ENCODE measurements at regions not wholly inside any gene's neighbourhood (a gene's known extent, or its start where the extent isn't known, plus 50 kb on each side); places are given as distances from the start of the nearest gene placed in this dataset.
"Not testable (repeated sequence)": the region's sequence is repeated elsewhere in the genome, so short reads cannot be mapped to it uniquely, and the experiment has no call there.

- no peak overlapping the region for H3K27ac ChIP-seq
- no peak for TF ChIP-seq CTCF (conservative IDR thresholded peaks at IDR 0.05)
Observed at GRCh38 chr10:118930614-118931013, 98.9 kb upstream of the NANOS1 start.

- H3K27ac ChIP-seq = no peak overlapping the region
- TF ChIP-seq CTCF (conservative IDR thresholded peaks at IDR 0.05) = no peak
Observed at GRCh38 chr10:118931436-118931835, 98.1 kb upstream of the NANOS1 start.

GRCh38 chr10:118932154-118932553, 97.4 kb upstream of the NANOS1 start:
- H3K27ac ChIP-seq = not testable (repeated sequence)

- H3K27ac ChIP-seq = no peak overlapping the region
- no peak for TF ChIP-seq CTCF (conservative IDR thresholded peaks at IDR 0.05)
Observed at GRCh38 chr10:118937226-118937625, 92.3 kb upstream of the NANOS1 start.

GRCh38 chr10:118939211-118940007, 90.1 kb upstream of the NANOS1 start:
- no peak for TF ChIP-seq CTCF (conservative IDR thresholded peaks at IDR 0.05)
- no peak overlapping the region for H3K27ac ChIP-seq

GRCh38 chr10:118940386-118940785, 89.1 kb upstream of the NANOS1 start:
- H3K27ac ChIP-seq = no peak overlapping the region
- no peak for TF ChIP-seq CTCF (conservative IDR thresholded peaks at IDR 0.05)

- H3K27ac ChIP-seq = no peak overlapping the region
- no peak for TF ChIP-seq CTCF (conservative IDR thresholded peaks at IDR 0.05)
Observed at GRCh38 chr10:118943253-118943652, 86.3 kb upstream of the NANOS1 start.

- H3K27ac ChIP-seq = no peak overlapping the region
- no peak for TF ChIP-seq CTCF (conservative IDR thresholded peaks at IDR 0.05)
Observed at GRCh38 chr10:118944959-118945633, 84.4 kb upstream of the NANOS1 start.

Measured in VCaP (cell line).